ENCODE measurements at regions not wholly inside any gene's neighbourhood (a gene's known extent, or its start where the extent isn't known, plus 50 kb on each side); places are given as distances from the start of the nearest gene placed in this dataset.
A peak's percentile ranks its signal among the peaks of the same experiment; 100 is the strongest.

DNA sequence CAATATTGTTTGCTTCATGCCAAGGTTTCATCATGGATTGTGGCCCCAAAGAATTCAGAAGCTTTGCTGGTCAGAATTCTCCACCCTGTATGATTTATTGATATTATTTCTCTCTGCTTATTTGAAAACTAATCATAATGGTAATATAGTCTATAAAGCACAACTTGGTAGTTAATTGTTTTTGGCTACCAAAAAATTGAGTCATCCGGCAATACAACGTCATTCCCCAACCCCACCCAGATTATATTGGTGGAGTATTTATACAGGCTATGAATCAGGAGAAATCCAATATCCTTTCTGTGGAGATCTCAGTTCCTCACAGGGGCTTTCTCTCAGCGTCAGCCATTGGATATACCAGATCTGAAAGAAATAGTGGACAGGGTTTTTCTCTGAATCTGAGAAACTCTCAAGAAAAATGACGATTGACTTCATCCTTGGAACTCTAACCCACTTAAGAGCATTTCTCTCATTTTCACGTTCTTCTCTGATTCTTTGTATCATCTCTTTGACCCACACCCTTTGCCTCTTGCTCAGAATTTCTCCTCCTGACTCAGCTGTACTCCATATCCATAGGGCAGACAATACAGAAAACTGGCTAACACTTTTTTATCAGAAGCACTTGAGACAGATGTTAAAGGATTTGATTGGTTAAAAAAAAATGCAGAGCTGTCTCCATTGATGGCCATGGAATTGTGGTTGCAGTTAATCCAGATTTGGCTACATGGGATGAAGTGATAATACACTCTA is 1055.8 kb upstream of the CADM2 start:
- DNase-seq, result no peak

DNA sequence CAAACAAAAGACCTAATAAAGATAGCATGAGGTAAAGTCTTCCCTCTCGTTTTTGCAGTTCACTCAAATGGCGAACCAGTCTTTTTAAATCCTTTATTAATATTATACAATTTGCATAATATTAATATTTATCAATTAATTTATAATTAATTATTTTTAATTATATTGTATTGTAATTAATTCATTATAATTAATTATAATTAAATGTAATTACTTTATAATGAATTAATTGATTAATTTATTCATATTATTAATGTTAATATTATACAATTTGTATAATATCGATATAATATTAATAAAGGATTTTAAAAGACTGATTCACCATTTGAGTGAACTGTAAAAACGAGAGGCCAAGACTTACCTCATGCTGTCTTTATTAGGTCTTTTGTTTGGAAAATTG is 1045.4 kb upstream of the CADM2 start:
- no peak for DNase-seq

GRCh38 chr3:83926291-83926690 is 1032.5 kb upstream of the CADM2 start:
- DNase-seq, result no peak

GRCh38 chr3:83928391-83928790 is 1030.4 kb upstream of the CADM2 start:
- no peak for DNase-seq

GRCh38 chr3:83928903-83929302 is 1029.9 kb upstream of the CADM2 start:
- no peak for DNase-seq

GRCh38 chr3:83934192-83935021 is 1024.4 kb upstream of the CADM2 start:
- DNase-seq, result no peak

DNA sequence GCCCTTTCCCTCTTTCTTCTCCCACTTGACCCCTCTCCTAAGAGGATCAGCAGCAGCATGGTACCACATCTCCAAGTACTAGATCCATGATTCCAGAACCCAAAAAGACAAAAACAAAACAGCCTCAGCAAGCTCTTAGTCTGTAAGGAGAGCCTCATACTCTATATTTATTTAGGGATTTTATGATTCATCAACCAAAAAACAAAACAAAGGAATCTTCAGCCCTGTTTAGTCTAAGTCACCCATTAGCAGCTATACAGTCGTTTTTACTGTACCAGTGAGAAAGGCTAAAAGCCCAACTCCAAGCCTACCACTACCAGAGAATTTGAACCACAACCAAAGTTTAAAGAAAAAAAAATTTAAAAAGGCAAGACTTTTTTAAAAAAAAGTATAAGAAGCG is 1020.3 kb upstream of the CADM2 start:
- DNase-seq, result no peak

DNA sequence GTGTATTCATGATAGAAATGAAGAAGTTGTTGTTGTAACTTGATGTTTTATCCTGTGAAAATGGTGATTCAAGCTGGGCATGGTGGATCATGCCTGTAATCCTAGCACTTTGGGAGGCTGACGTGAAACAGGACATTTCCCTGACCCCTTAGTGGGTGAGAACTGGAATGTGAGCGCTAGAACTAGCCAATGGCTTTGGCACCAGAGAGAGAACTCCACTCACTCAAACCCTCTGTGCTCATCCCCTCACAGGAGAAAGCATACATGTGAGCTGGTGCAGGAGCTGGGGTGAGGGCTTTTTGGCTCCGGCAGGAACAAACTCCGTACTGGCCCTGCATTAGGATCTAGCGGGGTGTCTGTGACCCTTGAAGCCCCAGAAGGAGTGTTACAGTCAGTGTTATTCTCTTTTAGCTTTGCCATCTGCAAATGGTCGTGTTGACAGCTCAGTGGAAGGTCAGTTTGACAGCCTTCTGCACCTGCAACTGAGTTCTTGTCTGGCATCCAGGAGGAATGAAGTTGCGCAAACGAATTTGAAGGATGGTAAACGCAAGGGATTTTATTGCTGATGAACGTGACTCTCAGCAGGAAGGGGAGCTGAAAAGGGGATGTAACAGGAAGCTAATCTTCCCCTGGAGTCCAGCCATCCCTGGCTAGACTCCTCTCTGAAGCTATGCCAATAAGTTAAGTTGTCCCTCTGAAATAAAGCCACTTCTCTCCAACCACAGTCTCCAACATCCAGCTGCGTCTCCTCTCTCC is 1016.6 kb upstream of the CADM2 start:
- peak in 1 of 2 experiments; percentile 1 for DNase-seq

- DNase-seq, result no peak
Observed at GRCh38 chr3:83946049-83946448, 1012.7 kb upstream of the CADM2 start.

GRCh38 chr3:83946554-83946953 is 1012.2 kb upstream of the CADM2 start:
- DNase-seq, result no peak

- peak in 1 of 2 experiments; percentile 28 for DNase-seq
Observed at GRCh38 chr3:83948771-83949170, 1010.0 kb upstream of the CADM2 start.

GRCh38 chr3:83953417-83954089 is 1005.2 kb upstream of the CADM2 start:
- no peak for DNase-seq

DNA sequence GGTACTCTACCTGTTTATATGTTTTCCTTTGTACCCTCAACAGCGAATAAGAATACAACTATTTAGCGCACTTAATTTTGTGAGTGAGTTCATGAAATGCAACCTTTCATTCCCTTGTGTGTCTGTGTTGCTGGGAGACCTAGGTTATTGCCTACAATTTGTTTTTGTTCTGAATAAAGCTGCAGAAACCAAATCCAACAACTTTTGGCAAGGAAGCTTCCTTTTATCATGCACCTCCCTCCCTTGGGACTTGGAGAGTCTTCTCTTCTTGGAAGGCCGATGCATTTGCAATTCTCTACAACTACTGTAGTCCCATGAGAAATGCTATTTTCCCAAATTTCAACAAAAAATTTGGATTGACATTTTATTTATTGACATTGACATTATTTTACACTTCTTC is 1002.4 kb upstream of the CADM2 start:
- peak in 1 of 2 experiments; percentile 18 for DNase-seq

- no peak for DNase-seq
Observed at GRCh38 chr3:83968356-83968755, 990.4 kb upstream of the CADM2 start.

DNA sequence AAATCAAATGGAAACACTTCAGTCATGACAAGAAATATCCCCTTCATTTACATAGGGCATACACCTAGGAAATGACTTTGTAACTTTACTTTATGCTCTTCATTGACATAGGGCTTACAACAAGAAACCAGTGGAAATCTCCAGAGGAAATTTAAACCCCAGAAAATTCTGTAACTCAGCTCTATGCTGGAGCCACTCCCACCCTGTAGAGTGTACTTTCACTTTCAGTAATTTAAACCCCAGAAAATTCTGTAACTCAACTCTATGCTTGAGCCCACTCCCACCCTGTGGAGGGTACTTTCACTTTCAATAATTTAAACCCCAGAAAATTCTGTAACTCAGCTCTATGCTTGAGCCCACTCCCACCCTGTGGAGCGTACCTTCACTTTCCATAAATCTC is 987.1 kb upstream of the CADM2 start:
- no peak for DNase-seq

DNA sequence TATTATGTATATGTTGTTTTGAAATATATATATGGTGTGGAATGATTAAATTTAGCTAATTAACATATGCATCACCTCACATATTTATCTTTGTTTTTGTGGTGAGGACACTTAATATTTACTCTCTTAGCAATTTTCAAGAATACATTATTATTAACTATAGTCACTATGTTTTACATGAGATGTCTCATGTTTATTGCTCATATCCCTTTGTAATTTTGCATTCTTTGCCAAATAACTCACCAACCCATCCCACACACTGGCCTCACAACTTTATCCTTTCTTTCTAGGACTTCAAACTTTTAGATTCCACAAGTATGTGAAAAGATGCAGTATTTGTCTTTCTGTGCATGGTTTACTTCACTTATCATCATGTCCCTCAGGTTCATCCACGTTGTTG is 950.2 kb upstream of the CADM2 start:
- DNase-seq, result no peak

DNA sequence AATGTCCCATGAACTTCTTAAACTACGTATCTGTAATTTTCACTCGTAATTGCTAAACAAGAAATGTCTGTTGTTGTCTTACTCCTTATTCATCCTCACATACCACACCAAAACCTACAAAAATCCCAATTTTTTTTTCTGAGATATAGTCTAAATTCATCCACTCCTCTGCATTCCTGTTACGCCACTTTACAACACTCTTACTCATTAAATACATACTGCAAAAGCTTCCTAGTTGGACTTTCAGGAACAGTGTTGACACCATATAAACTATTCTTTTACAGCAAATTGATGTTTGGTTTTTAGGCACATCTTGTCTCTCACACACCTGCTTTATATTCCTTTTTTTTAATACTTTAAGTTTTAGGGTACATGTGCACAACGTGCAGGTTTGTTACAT is 934.9 kb upstream of the CADM2 start:
- DNase-seq, result no peak

GRCh38 chr3:84039099-84039498 is 919.7 kb upstream of the CADM2 start:
- no peak for DNase-seq

DNA sequence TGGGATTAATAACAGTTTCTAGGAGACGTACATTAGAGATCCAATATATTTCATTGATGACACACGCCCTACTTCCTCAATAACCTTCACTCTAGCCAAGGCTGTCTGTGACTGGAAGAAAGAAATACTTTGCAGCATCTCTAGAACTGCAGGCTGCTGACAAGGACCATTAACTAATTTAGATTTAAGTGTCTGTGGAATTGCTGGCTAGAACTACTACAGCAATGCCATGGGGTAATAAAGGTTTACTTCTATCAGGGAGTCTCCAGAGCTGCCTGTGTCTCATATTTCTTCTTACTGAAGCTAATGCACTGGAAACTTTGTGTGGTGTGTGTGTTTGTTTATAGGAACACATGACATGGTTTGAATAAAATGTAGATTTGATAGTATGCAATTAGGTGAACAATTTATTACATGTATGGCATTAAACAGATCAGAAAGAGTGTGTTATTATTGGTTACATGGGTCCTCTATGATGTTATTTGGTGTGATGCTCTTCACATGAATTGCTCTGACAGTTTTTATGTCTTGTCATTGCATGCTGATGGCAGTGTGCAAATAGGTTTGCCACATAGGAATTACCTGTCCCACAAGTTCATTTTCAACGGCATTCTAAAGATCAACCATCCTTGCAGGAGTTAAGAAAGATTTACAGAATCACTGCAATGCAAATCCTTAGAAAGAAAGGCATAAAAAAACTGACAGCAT is 916.2 kb upstream of the CADM2 start:
- DNase-seq, result no peak

DNA sequence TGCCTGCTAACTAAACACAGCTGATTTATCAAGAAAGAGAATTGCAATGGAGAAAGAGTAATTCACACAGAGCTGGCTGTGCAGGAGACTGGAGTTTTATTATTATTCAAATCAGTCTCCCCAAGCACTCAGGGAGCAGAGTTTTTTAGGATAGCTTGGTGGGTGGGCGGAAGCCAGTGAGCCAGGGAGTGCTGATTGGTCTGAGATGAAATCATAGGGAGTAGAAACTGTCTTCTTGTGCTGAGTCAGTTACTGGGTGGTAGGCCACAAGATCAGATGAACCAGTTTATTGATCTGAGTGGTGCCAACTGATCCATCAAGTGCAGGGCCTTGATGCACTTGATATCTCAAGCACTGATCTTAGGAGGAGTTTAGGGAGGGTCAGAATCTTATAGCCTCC is 891.9 kb upstream of the CADM2 start:
- DNase-seq, result no peak

DNA sequence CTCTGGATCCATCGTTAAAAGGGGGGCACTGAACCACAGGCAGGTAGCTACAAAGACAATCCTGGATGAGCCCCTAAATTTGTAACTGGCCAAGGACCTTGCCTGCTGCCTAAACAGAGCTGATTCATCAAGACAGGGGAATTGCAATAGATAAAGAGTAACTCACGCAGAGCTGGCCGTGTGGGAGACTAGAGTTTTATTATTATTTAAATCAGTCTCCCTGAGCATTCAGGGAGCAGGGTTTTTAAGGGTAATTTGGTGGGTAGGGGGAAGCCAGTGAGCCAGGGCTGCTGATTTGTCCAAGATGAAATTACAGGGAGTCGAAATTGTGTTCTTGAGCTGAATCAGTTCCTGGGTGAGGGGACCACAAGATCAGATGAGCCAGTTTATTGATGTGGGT is 885.1 kb upstream of the CADM2 start:
- DNase-seq, result no peak

DNA sequence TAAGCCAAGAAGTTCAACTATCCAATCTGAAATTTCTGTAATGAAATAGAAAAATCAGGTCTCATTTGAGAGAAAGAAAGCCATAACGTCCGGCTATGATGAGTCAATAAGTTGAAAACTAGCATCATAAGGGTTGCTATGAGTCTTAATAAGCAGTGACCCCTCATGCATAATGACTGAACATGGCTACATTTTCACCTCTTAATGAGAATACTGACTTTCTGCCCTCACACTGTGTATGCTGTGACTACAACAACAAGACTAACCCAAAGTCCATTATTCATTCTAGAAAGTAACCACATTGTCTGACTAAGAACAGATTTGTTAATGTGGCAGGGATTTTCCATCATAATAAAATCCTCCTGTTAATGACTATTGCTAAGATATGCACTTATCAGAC is 884.0 kb upstream of the CADM2 start:
- no peak for DNase-seq

Measured in NCI-H446 (cell line).